ENCODE measurements at regions not wholly inside any gene's neighbourhood (a gene's known extent, or its start where the extent isn't known, plus 50 kb on each side); places are given as distances from the start of the nearest gene placed in this dataset.
"Not testable (repeated sequence)": the region's sequence is repeated elsewhere in the genome, so short reads cannot be mapped to it uniquely, and the experiment has no call there.

GRCh38 chr14:34063470-34064164 lies 112.7 kb upstream of the EGLN3 start:
- DNase-seq (ENCODE audit: low spot score) = no peak

GRCh38 chr14:34063042-34063441 lies 112.2 kb upstream of the EGLN3 start:
- no peak for DNase-seq (ENCODE audit: low spot score)

- DNase-seq (ENCODE audit: low spot score) = no peak
These were observed 111.6 kb upstream of the EGLN3 start for GRCh38 chr14:34062353-34062973.

- peak; percentile 19 for DNase-seq (ENCODE audit: low spot score)
These were observed 109.8 kb upstream of the EGLN3 start for GRCh38 chr14:34060651-34060999.

GRCh38 chr14:34059925-34060650 lies 109.2 kb upstream of the EGLN3 start:
- DNase-seq (ENCODE audit: low spot score) = peak; percentile 68

GRCh38 chr14:34059037-34059924 lies 108.4 kb upstream of the EGLN3 start:
- no peak for DNase-seq (ENCODE audit: low spot score)

GRCh38 chr14:34058510-34058909 lies 107.6 kb upstream of the EGLN3 start:
- no peak for DNase-seq (ENCODE audit: low spot score)

GRCh38 chr14:34056046-34056445 lies 105.2 kb upstream of the EGLN3 start:
- no peak for DNase-seq (ENCODE audit: low spot score)

GRCh38 chr14:34055157-34055950 lies 104.5 kb upstream of the EGLN3 start:
- DNase-seq (ENCODE audit: low spot score) = no peak

- peak; percentile 17 for DNase-seq (ENCODE audit: low spot score)
These were observed 102.8 kb upstream of the EGLN3 start for GRCh38 chr14:34053666-34054065.

GRCh38 chr14:34052658-34053014 lies 101.8 kb upstream of the EGLN3 start:
- no peak for DNase-seq (ENCODE audit: low spot score)

GRCh38 chr14:34051966-34052657 lies 101.2 kb upstream of the EGLN3 start:
- DNase-seq (ENCODE audit: low spot score) = no peak

- DNase-seq (ENCODE audit: low spot score) = no peak
These were observed 99.7 kb upstream of the EGLN3 start for GRCh38 chr14:34050606-34051005.

GRCh38 chr14:34049790-34050189 lies 98.9 kb upstream of the EGLN3 start:
- DNase-seq (ENCODE audit: low spot score) = no peak

GRCh38 chr14:34049187-34049586 lies 98.3 kb upstream of the EGLN3 start:
- not testable (repeated sequence) for DNase-seq (ENCODE audit: low spot score)

GRCh38 chr14:34046799-34047520 lies 96.1 kb upstream of the EGLN3 start:
- DNase-seq (ENCODE audit: low spot score) = no peak

- DNase-seq (ENCODE audit: low spot score) = no peak
These were observed 93.9 kb upstream of the EGLN3 start for GRCh38 chr14:34044666-34045306.

- no peak for DNase-seq (ENCODE audit: low spot score)
These were observed 93.4 kb upstream of the EGLN3 start for GRCh38 chr14:34044373-34044637.

- no peak for DNase-seq (ENCODE audit: low spot score)
These were observed 92.9 kb upstream of the EGLN3 start for GRCh38 chr14:34043627-34044372.

Measured in Ammon's horn (tissue), 1 donor.